HG03103 (cell line): ENCODE measurements at regions not wholly inside any gene's neighbourhood (a gene's known extent, or its start where the extent isn't known, plus 50 kb on each side); places are given as distances from the start of the nearest gene placed in this dataset.

Source experiments
- ATAC-seq: cut with Tn5 transposase; IDR thresholded peaks from one replicate; pipeline ENCODE4 v1.9.1; 2021; ENCODE audit warnings: low read depth; ENCODE audit not compliant: unreplicated experiment

- ATAC-seq = no peak
These were observed 99.7 kb upstream of the ID2 start for GRCh38 chr2:8582191-8582590.

DNA sequence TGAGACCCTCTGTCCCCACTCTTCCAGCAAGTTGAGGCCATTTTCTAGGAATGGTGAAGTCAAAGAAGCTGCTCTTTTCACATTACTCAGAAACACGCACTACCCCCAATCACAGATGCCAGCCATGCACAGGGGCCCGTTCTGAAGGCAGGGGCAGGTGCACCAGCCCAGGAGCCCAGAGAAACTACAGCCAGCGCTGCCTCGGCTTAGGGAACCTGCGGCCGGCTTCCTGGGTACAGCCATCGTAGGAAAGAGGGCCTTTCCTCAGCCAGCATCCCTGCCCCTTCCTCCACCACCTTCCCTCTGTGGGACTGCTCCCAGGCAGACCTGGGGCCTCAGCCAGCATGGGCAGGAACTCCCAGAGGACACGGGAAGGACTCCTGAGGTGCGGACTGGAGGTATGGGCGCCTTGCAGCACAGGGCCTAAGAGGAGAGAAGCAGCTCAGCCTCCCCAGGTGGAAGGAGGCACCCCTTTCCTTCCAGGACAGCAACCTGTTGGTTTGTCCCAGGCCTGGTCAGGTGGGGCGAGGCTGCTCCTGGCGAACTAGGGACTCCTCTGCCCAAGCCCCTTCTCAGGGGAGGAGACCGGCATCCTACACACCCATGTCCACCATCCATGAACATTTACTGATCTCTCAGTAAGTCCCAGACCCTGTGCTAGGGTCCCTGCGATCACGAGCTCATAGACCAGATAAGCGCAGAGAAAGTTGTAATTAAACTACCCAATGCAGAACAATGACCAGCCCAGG lies 99.0 kb upstream of the ID2 start:
- ATAC-seq = no peak

- ATAC-seq = peak; percentile 83
These were observed 98.3 kb upstream of the ID2 start for GRCh38 chr2:8583400-8584173.

- ATAC-seq = no peak
These were observed 97.4 kb upstream of the ID2 start for GRCh38 chr2:8584174-8585066.

DNA sequence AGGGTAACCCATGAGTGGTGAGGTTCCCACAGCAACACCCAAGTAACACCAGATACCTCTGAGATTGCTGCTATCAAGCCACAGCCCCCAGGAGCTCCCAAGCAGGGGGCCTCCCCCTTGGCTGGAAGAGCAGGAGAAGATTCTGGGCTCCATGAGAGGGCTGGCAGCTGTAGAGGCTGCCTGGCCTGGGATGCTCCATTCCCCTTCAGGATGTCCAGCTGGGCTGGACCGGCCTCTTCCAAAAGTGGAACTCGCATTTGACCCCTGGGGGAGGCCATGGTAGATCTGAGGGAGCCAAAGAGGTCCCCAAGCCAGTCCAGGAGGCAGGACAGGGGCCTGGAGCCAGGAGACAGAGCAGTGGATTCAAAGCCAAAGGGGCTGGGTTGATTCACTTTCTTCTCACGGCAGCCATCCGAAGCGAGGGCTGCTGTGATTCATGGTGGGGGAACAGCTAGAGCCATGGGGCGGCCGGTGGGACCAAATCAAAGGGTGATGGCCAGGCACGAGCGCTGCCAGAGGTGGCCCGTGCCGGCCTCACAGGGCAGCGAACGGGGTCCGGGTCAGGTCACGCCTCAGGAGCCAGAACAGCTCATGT lies 95.3 kb upstream of the ID2 start:
- no peak for ATAC-seq

- no peak for ATAC-seq
These were observed 94.5 kb upstream of the ID2 start for GRCh38 chr2:8587251-8587791.

DNA sequence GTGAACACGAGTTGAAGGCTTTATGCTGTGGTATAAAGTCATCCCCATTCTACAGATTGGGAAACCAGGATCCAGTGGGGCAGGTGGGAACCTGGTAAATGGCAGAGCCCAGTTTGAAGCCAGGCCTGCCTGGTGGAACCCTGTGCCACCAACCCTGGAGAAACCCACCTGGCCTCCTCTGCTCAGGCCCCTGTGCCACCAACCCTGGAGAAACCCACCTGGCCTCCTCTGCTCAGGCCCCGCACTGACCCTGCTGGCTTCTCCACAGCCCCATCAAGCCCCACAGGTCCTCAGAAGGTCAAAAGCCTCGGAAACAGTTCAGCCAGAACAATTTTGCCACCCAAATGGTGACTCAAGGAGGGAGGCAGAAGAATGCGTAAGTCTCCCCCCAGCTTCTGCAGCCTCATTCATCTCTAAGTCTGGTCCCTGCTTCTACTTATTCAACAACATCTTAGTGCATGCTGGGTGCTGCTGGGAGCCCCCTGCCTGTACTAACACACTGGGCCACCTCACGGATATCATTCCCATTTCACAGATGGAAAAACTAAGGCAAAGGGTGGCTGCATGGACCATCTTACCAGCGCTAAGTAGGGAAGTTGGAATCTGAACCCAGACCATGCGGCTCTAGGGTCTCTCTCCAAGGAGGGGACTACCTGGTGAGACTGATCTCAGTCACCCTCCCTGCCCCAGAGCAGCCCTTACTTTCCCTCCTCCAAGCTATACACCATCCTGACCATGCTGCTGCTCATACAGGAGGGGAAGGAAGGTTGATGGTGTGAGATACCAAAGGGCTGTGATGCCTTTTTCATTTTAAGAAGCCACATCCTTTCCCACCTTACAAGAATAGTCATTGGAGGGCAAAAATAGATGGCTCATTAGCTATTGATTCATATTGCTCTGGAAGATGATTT lies 93.7 kb upstream of the ID2 start:
- ATAC-seq = no peak

- no peak for ATAC-seq
These were observed 93.0 kb upstream of the ID2 start for GRCh38 chr2:8588831-8589191.

DNA sequence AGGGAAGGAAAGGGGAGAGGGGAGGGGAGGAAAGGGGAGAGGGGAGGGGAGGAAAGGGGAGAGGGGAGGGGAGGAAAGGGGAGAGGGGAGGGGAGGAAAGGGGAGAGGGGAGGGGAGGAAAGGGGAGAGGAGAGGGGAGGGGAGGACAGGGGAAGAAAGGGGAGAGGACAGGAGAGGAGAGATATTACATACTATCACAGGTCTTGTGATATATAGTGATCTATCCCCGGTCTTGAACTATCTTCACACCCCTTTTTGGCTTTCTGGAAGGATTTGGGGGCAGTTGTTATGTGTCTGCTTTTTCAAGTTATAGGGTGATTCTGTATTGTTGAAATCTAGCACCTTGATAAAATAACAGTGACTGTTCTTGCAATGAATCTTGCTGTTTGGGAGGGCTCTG lies 92.1 kb upstream of the ID2 start:
- no peak for ATAC-seq

DNA sequence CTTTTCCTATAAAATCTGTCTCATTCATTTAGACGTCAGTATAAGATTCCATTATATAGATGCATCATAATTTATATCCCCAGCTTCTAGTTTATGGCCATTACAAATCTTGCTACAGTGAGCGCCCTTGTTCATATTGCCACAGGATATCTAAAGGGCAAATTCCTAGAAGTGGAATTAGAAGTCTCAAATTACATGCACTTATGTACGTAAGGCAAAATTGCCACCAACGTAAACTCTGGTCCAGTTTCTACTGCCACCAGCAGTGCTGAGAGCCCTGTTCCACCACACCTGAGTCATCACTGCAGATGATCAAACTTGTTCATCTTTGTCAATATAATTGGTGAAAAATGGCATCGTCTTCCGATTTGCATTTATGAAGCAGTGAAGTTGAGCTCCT lies 90.9 kb upstream of the ID2 start:
- ATAC-seq = no peak

DNA sequence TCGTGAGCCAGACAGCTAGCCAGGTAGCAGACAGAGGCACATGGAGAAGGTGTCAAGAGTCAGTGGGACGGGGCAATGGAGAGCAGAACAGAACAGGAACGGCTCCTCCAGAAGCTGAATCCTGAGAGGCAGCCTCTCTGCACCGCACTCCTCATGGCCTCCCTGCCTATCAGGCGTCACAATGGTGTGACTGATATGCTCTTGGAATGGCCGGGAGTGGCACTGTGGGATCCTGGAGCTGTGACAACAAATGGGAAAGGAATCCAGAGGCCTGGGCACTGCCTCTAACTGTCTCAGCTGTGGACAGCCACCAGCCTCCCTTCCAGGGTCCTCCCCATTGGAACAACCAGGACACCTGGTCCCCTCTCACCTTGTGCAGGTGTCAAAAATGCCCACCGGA lies 89.1 kb upstream of the ID2 start:
- no peak for ATAC-seq

- no peak for ATAC-seq
These were observed 88.6 kb upstream of the ID2 start for GRCh38 chr2:8593243-8593642.

GRCh38 chr2:8594731-8595427 lies 87.0 kb upstream of the ID2 start:
- no peak for ATAC-seq

DNA sequence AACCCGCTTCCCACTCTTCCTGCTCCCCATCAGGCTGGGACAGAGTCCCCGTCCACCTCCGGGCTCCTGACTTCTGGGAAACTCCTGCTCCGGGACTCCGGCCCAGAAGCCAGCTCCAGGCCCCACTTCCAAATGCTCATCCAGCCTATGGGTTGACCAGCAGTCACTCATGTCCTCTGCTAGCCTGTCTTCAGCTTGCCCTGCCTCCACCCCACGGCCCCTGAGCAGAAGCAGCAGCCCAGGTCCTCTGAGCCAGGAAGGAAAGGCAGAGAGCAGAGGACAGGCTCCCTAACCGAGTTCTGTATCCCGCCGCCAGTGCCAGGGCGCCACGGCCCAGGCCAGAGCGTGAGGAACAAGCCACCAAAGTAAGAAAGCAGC lies 86.4 kb upstream of the ID2 start:
- no peak for ATAC-seq

GRCh38 chr2:8595811-8596600 lies 85.8 kb upstream of the ID2 start:
- no peak for ATAC-seq

DNA sequence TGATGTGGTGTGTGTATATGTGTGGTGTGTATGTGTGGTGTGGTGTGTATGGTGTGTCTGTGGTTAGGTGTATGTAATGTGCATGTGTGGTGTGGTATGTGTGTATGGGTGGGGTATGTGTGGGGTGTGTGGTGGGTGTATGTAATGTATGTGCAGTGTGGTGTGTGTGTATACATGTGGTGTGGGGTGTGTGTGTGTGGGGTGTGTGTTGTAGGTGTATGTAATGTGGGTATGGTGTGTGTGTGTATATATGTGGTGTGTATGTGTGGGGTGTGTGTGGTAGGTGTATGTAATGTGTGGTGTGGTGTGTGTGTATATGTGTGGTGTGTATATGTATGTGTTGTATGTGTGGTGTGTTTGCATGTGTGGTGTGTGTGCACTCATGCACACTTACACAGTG lies 84.8 kb upstream of the ID2 start:
- no peak for ATAC-seq

DNA sequence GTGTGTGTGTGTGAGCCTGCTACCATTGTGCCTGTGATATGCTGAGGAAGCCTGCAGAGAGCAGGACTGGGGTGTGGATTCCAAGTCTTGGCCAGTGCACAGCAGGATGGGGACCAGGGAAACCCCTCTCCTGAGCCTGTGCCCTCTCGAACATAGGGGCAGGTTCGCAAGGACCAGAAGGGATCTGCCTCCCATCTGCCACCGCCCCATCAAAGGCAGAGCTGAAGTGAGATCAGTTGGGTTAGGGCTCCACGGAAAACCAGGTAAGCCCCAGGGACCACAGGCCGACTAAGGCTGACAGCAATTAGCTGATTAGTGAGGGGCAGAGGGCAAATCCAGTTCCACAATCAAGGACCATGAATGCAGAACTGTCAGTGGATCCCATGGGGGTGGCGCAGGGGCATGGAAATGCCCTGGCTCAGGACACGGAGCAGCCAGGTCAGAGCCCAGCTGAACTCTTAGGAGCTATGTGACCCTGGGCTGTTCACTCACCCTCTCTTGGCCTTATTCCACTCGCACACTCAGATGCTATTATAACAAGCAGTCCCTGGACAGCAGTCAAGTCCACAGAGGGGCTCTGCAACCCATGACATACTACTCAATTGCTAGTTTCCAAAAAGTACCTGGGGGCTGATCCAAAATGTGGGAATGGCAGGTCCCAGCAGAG lies 84.2 kb upstream of the ID2 start:
- ATAC-seq = no peak
